Pancreas (tissue), 10 donors: ENCODE measurements at regions not wholly inside any gene's neighbourhood (a gene's known extent, or its start where the extent isn't known, plus 50 kb on each side); places are given as distances from the start of the nearest gene placed in this dataset.
A peak's percentile ranks its signal among the peaks of the same experiment; 100 is the strongest.

ENCODE experiments used
- ATAC-seq, 4 donors: fragments of 200-7000 bp; cut with Tn5 transposase; one replicate each; pipeline versions ENCODE4 v1.8.0 to v1.9.1; 2020; ENCODE audit warnings: mild to moderate bottlenecking in 4 of 4, moderate library complexity in 4 of 4
- DNase-seq, 6 donors: peaks; one replicate each; pipeline ENCODE4 v3.0.0-alpha.2; 2020
- FAIRE-seq: peaks from 2 replicates; lab custom pipeline; 2012; peaks lifted over from hg19 to GRCh38; lab: Jason Lieb, UNC
- H3K27ac ChIP-seq, 4 donors: fragments of 200-600 bp; sonication (generic); 1 replicate in 3 of 4; 2 replicates in 1 of 4; pipeline versions ENCODE4 v1.5.0 to v1.8.0; 2020
- H3K27me3 ChIP-seq, 4 donors: fragments of 200-600 bp; one replicate each; pipeline ENCODE4 v1.8.0; 2021
- H3K36me3 ChIP-seq, 3 donors: fragments of 200-600 bp; sonication (generic) in 1 of 3; one replicate each; pipeline versions ENCODE4 v1.5.0 to v1.8.0; 2020 to 2021
- H3K4me1 ChIP-seq, 3 donors: fragments of 200-600 bp; one replicate each; pipeline ENCODE4 v1.8.0; 2021
- H3K4me3 ChIP-seq, 4 donors: fragments of 200-600 bp; sonication (generic) in 2 of 4; one replicate each; pipeline versions ENCODE4 v1.5.0 to v1.8.0; 2020 to 2021
- H3K9me3 ChIP-seq, 4 donors: fragments of 200-600 bp; one replicate each; pipeline ENCODE4 v1.8.0; 2021
- CTCF ChIP-seq, 4 donors: fragments of 200-600 bp; sonication (generic) in 3 of 4; IDR thresholded peaks; one replicate each; pipeline versions ENCODE4 v1.5.0 to v1.8.0; 2021; ENCODE audit warnings: antibody characterized with exemption in 4 of 4
- WGBS, 2 donors: extraction: QIAGEN DNeasy Blood & Tissue Kit; methylation state at CpG; one replicate each; pipeline ENCODE4 v1.1.7; 2013; 5-methylcytosine and 5-hydroxymethylcytosine counted together
- intact Hi-C, 3 donors: fragments of 100-400 bp; cut with DNase I; formaldehyde crosslinking; loops; one replicate each; pipeline versions ENCODE4 v1.11.1 to v1.14.2; 2022
- donor health status: healthy with polysubstance abuse.
- donor health status: DM: no; HTN: no; CAD: no; lungs with moderate emphysema.
- donor health status: DM: no; HTN: no; CAD: no.
- donor health status: control.
- donor health status: control.
- donor health status: Bipolar disorder and iron deficiency.
- donor health status: DM: yes; HTN: yes; CAD: no.
- donor health status: DM: no; HTN: no; CAD: no.
- donor health status: DM: no; HTN: no; CAD: no.
- donor health status: DM: yes; HTN: yes; CAD: no.

DNA sequence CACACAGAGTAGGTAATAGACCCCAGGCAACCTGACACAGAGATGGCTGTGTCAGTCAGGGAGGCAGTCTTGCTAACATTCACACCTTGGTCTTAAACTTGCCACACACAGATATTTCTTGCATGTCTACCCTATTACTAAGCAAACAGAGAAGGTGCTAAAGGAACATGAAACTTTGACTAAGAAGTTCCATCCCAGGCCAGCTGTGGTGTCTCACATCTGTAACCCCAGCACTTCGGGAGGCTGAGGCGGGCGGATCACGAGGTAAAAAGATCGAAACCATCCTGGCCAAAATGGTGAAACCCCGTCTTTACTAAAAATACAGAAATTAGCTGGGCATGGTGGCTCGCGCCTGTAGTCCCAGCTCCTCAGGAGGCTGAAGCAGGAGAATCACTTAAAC, 222.4 kb upstream of the JARID2 start:
- 86 to 97% methylated on average over 8 of the region's 8 CpGs for WGBS, 2 donors
- intact Hi-C loops, result no loop called here
- Histone ChIP-seq H3K4me1 (no peaks in the 10 kb centered on the region), H3K4me3 (no peak overlapping the region), H3K9me3 (no peaks in the 10 kb centered on the region), H3K27me3 (no peaks in the 10 kb centered on the region), H3K36me3 (no peaks in the 10 kb centered on the region), H3K27ac (no peak overlapping the region)
- ATAC-seq, result no peak
- TF ChIP-seq CTCF (IDR thresholded peaks at IDR 0.05), result no peak
- no peak for FAIRE-seq
- DNase-seq, result no peak

GRCh38 chr6:15025446-15025845, 220.4 kb upstream of the JARID2 start:
- no peaks in the 10 kb centered on the region for H3K27me3 ChIP-seq
- no peak overlapping the region for H3K4me3 ChIP-seq
- H3K36me3 ChIP-seq, result no peaks in the 10 kb centered on the region
- no peak for DNase-seq
- ATAC-seq, result no peak
- no peak for FAIRE-seq
- TF ChIP-seq CTCF (IDR thresholded peaks at IDR 0.05), result no peak
- WGBS, 2 donors, result 86 to 87% methylated on average over 3 of the region's 3 CpGs
- H3K27ac ChIP-seq, result no peak overlapping the region
- H3K9me3 ChIP-seq, result no peaks in the 10 kb centered on the region
- no peaks in the 10 kb centered on the region for H3K4me1 ChIP-seq
- intact Hi-C loops, result no loop called here

DNA sequence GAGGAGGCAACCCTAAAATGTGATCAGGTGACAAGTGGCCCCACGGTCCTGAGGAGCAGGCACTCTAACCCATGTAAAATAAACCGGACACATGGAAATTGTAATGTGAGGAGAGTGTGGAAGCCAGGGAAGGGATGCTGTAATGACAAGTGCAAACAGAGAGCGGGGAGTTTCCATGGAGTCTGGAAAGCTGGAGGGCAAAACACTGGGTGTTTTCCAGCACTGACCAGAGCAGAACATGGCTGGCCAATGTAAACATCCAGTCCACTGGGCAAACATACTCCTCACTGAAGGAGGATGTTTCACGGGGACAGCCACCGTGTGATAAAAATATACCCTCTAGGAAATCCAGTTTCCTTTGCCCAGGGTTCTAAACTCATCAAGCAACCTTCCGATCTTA, 219.0 kb upstream of the JARID2 start:
- H3K9me3 ChIP-seq, result no peaks in the 10 kb centered on the region
- no peaks in the 10 kb centered on the region for H3K36me3 ChIP-seq
- no peak for TF ChIP-seq CTCF (IDR thresholded peaks at IDR 0.05)
- H3K27ac ChIP-seq, result no peak overlapping the region
- 23 to 24% methylated on average over 6 of the region's 6 CpGs for WGBS, 2 donors
- no peak overlapping the region for H3K4me3 ChIP-seq
- H3K4me1 ChIP-seq, result no peaks in the 10 kb centered on the region
- intact Hi-C loops, result no loop called here
- no peak for FAIRE-seq
- DNase-seq, result peak in 2 of 6 donors; percentile 43 to 48
- no peaks in the 10 kb centered on the region for H3K27me3 ChIP-seq
- ATAC-seq, result peak; percentile 61 to 96 (median 91)

GRCh38 chr6:15027472-15027871, 218.4 kb upstream of the JARID2 start:
- TF ChIP-seq CTCF (IDR thresholded peaks at IDR 0.05), result no peak
- H3K4me3 ChIP-seq, result no peak overlapping the region
- no peaks in the 10 kb centered on the region for H3K36me3 ChIP-seq
- no peak overlapping the region for H3K27ac ChIP-seq
- no peaks in the 10 kb centered on the region for H3K27me3 ChIP-seq
- ATAC-seq (no peak), FAIRE-seq (no peak), DNase-seq (no peak)
- no peaks in the 10 kb centered on the region for H3K4me1 ChIP-seq
- no peaks in the 10 kb centered on the region for H3K9me3 ChIP-seq
- WGBS, 2 donors, result 81 to 83% methylated on average over 2 of the region's 2 CpGs
- intact Hi-C loops, result no loop called here

GRCh38 chr6:15032015-15032414, 213.9 kb upstream of the JARID2 start:
- FAIRE-seq (no peak), ATAC-seq (no peak), DNase-seq (no peak)
- WGBS, 2 donors, result 65 to 78% methylated on average over 2 of the region's 2 CpGs
- no peak for TF ChIP-seq CTCF (IDR thresholded peaks at IDR 0.05)
- Histone ChIP-seq H3K36me3 (no peaks in the 10 kb centered on the region), H3K4me1 (no peaks in the 10 kb centered on the region), H3K9me3 (no peaks in the 10 kb centered on the region), H3K27me3 (no peaks in the 10 kb centered on the region), H3K4me3 (no peak overlapping the region), H3K27ac (no peak overlapping the region)
- intact Hi-C loops, result no loop called here
